ENCODE measurements at regions not wholly inside any gene's neighbourhood (a gene's known extent, or its start where the extent isn't known, plus 50 kb on each side); places are given as distances from the start of the nearest gene placed in this dataset.

DNA sequence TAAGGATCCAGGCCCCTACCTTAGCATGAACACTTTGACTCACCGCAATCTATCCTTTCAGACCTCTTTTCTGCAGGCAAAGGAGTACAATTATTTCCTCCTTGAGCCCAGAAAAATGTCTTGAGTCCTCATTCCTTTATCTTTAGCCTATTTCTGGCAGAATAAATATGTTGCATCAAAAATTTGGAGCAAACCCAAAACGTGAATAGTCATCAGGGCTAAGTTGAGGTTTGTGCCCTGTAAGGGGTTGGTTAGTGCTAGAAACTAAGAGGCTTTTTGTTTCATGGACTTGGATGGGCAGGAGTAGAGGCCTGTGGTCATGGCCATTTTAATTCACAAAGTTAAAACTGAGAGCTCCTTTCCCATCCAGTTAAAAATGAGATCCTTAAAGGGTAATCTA, 460.3 kb downstream of the GBA3 start:
- no peak overlapping the region for H2AFZ ChIP-seq (replicated peaks; ENCODE audit: low read length, poor library complexity)
- ATAC-seq (ENCODE audit: low read depth) (no peak), DNase-seq (no peak)
- no peak overlapping the region for H3K18ac ChIP-seq (ENCODE audit: low read depth, low read length)
- H3K56ac ChIP-seq (ENCODE audit: extremely low read depth, insufficient read depth, low read length): no peak overlapping the region
- H2BK20ac ChIP-seq (ENCODE audit: low read depth, low read length): no peak overlapping the region
- no peak overlapping the region for H3K9ac ChIP-seq (ENCODE audit: low read depth, low read length)
- H3K9me1 ChIP-seq (ENCODE audit: insufficient read depth, low read length): no peaks in the 10 kb centered on the region
- dilution Hi-C loops (cut with HindIII; ENCODE audit: low sequenced_read_pairs, unreplicated experiment): no loop called here
- H3K27me3 ChIP-seq (ENCODE audit: control insufficient read depth, insufficient read depth, low read length): no peaks in the 10 kb centered on the region
- H3K36me3 ChIP-seq (ENCODE audit: control insufficient read depth, insufficient read depth, low read length): no peaks in the 10 kb centered on the region
- BruUV-seq (replicated peaks): no TSS peak
- H3K23ac ChIP-seq (ENCODE audit: low read depth, low read length): no peak overlapping the region
- no peak overlapping the region for H3K14ac ChIP-seq (replicated peaks; ENCODE audit: low read depth, low read length)
- H3K4me1 ChIP-seq (ENCODE audit: control insufficient read depth, insufficient read depth, low read length): no peaks in the 10 kb centered on the region
- H4K20me1 ChIP-seq (ENCODE audit: insufficient read depth, low read length): no peaks in the 10 kb centered on the region
- no peak overlapping the region for H2BK15ac ChIP-seq (ENCODE audit: low read depth, low read length)
- H4K5ac ChIP-seq (ENCODE audit: low read depth, low read length): no peak overlapping the region
- H3K27ac ChIP-seq (ENCODE audit: insufficient read depth, low read length): no peak overlapping the region
- no peak overlapping the region for H3K4me3 ChIP-seq (ENCODE audit: insufficient read depth, low read depth, low read length)
- H2AK9ac ChIP-seq (replicated peaks; ENCODE audit: low read depth, low read length, poor library complexity): no peak overlapping the region
- intact Hi-C loops (cut with micrococcal nuclease): no loop called here
- WGBS, 2 experiments (ENCODE audit: extremely low coverage in 2 of 2, insufficient read length in 1 of 2): no CpG with 5 or more reads among the region's 2 CpGs
- no peak overlapping the region for H4K8ac ChIP-seq (ENCODE audit: low read depth in 2 of 2, low read length in 2 of 2)
- no peak overlapping the region for H2BK120ac ChIP-seq (ENCODE audit: low read depth, low read length)
- no peak for TF ChIP-seq CHD1 (IDR thresholded peaks at IDR 0.05; ENCODE audit: low read depth, low read length)
- TF ChIP-seq FOS (IDR thresholded peaks at IDR 0.05; ENCODE audit: low read depth, low read length): no peak
- no peak for TF ChIP-seq MXI1 (IDR thresholded peaks at IDR 0.05; ENCODE audit: borderline replicate concordance, low read depth, low read length)
- no peak for TF ChIP-seq ELK1 (IDR thresholded peaks at IDR 0.05; ENCODE audit: borderline replicate concordance, low read depth, low read length)
- TF ChIP-seq CEBPB (IDR thresholded peaks at IDR 0.05; ENCODE audit: low read depth, low read length): no peak
- TF ChIP-seq SMC3 (IDR thresholded peaks at IDR 0.05; ENCODE audit: low read depth, low read length): no peak
- TF ChIP-seq NFE2L2 (IDR thresholded peaks at IDR 0.05; ENCODE audit: low read depth, low read length): no peak
- TF ChIP-seq BHLHE40 (IDR thresholded peaks at IDR 0.05; ENCODE audit: low read depth, low read length): no peak
- no peak for TF ChIP-seq RAD21 (IDR thresholded peaks at IDR 0.05; ENCODE audit: low read length)
- H2BK5ac ChIP-seq (ENCODE audit: low read depth, low read length, poor library complexity, severe bottlenecking): no peak overlapping the region
- H4K91ac ChIP-seq (ENCODE audit: insufficient read depth, low read depth, low read length): no peak overlapping the region
- no peaks in the 10 kb centered on the region for H3K9me3 ChIP-seq (ENCODE audit: control insufficient read depth, insufficient read depth, low read length)
- H3K4me2 ChIP-seq (ENCODE audit: low read depth, low read length): no peak overlapping the region
- ChIA-PET POLR2A (ENCODE audit: unreplicated experiment) (no interaction called here), CTCF (no interaction called here)
- no peak overlapping the region for H2AK5ac ChIP-seq (ENCODE audit: low read depth, low read length)
- in situ Hi-C loops (cut with MboI; ENCODE audit: low sequenced_read_pairs): no loop called here
- H3K4ac ChIP-seq (ENCODE audit: low read depth, low read length): no peak overlapping the region
- H3K79me1 ChIP-seq (ENCODE audit: low read depth in 1 of 2, low read length in 2 of 2): no peaks in the 10 kb centered on the region
